Inferior parietal cortex (tissue), 1 donor: ENCODE measurements at regions not wholly inside any gene's neighbourhood (a gene's known extent, or its start where the extent isn't known, plus 50 kb on each side); places are given as distances from the start of the nearest gene placed in this dataset.
"Not testable (repeated sequence)": the region's sequence is repeated elsewhere in the genome, so short reads cannot be mapped to it uniquely, and the experiment has no call there.

Source experiments
- DNase-seq: peaks from one replicate; pipeline ENCODE4 v3.0.0-alpha.2; 2016; ENCODE audit errors: extremely low spot score

- no peak for DNase-seq
Measured at GRCh38 chr9:30244877-30245276, 2139.6 kb upstream of the ACO1 start.

- no peak for DNase-seq
Measured at GRCh38 chr9:30250872-30251271, 2133.6 kb upstream of the ACO1 start.

GRCh38 chr9:30258094-30258493, 2126.3 kb upstream of the ACO1 start:
- no peak for DNase-seq

- DNase-seq = no peak
Measured at GRCh38 chr9:30280229-30280900, 2104.1 kb upstream of the ACO1 start.

- no peak for DNase-seq
Measured at GRCh38 chr9:30289435-30289834, 2095.0 kb upstream of the ACO1 start.

GRCh38 chr9:30292026-30292425, 2092.4 kb upstream of the ACO1 start:
- not testable (repeated sequence) for DNase-seq

GRCh38 chr9:30293231-30293630, 2091.2 kb upstream of the ACO1 start:
- no peak for DNase-seq

- no peak for DNase-seq
Measured at GRCh38 chr9:30299126-30299780, 2085.2 kb upstream of the ACO1 start.

- no peak for DNase-seq
Measured at GRCh38 chr9:30301271-30301963, 2083.0 kb upstream of the ACO1 start.

- no peak for DNase-seq
Measured at GRCh38 chr9:30310711-30311110, 2073.7 kb upstream of the ACO1 start.

- no peak for DNase-seq
Measured at GRCh38 chr9:30329431-30329830, 2055.0 kb upstream of the ACO1 start.

GRCh38 chr9:30348904-30349303, 2035.5 kb upstream of the ACO1 start:
- no peak for DNase-seq

- DNase-seq = no peak
Measured at GRCh38 chr9:30349526-30350513, 2034.6 kb upstream of the ACO1 start.

- no peak for DNase-seq
Measured at GRCh38 chr9:30356221-30356620, 2028.2 kb upstream of the ACO1 start.

GRCh38 chr9:30362373-30362772, 2022.1 kb upstream of the ACO1 start:
- DNase-seq = no peak

GRCh38 chr9:30366140-30366539, 2018.3 kb upstream of the ACO1 start:
- DNase-seq = not testable (repeated sequence)

- no peak for DNase-seq
Measured at GRCh38 chr9:30382271-30382670, 2002.2 kb upstream of the ACO1 start.

- DNase-seq = no peak
Measured at GRCh38 chr9:30410273-30410672, 1974.2 kb upstream of the ACO1 start.

- DNase-seq = no peak
Measured at GRCh38 chr9:30411571-30411970, 1972.9 kb upstream of the ACO1 start.

- DNase-seq = no peak
Measured at GRCh38 chr9:30459156-30459555, 1925.3 kb upstream of the ACO1 start.

GRCh38 chr9:30476826-30477225, 1907.6 kb upstream of the ACO1 start:
- DNase-seq = no peak

- no peak for DNase-seq
Measured at GRCh38 chr9:30478684-30479083, 1905.8 kb upstream of the ACO1 start.
